ENCODE measurements at regions not wholly inside any gene's neighbourhood (a gene's known extent, or its start where the extent isn't known, plus 50 kb on each side); places are given as distances from the start of the nearest gene placed in this dataset.

DNA sequence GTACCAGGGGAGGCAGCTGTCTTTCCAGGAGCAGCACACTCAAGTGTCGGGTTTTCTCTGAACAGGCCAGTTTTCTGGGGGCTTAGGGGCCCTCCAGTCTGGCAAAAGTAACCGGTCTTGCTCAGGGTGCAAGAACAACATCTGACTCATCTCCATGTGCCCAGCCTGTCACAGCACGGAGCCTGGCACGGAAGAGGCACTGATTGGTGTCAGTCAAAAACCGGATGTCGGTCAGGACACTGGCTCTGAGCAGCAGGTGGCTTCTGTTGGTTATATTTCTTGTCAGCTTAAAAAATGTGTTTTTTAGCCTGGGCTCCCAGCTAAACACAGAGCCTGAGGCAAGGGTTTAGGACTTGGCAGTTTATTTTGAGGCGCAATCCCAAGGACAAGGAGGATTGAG is 139.9 kb downstream of the FBLN2 start:
- 93% methylated on average over 7 of the region's 7 CpGs for WGBS
- Histone ChIP-seq H3K27me3 (ENCODE audit: insufficient read depth, low read length) (no peaks in the 10 kb centered on the region), H3K27ac (ENCODE audit: low read depth, low read length) (no peak overlapping the region)

DNA sequence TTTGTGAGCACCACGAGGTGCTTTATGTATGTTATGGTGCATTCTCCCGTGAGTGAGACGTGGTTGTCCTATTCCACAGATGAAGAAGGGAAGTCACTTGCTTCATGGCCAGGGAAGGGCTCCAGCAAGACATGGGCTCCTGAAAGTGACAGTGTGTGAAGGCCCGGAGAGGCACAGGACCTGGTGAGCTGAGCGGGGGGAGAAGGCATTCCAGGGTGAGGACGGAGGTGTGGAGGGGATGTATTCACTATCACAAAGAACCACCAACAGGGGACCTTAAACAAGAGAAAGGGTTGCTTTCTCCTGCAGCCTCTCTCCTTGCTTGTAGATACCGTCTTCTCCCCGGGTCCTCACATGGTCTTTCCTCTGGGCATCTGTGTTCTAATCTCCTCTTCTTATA is 139.1 kb downstream of the FBLN2 start:
- H3K4me3 ChIP-seq (ENCODE audit: low read length) = no peak overlapping the region
- H3K4me1 ChIP-seq (ENCODE audit: insufficient read depth, low read length) = peaks cover 14% of the 10 kb centered on the region; the same call in 1 of the 2 replicates
- no peaks in the 10 kb centered on the region for H3K9me3 ChIP-seq (ENCODE audit: insufficient read depth, low read depth, low read length)
- H3K27me3 ChIP-seq (ENCODE audit: insufficient read depth, low read length) = no peaks in the 10 kb centered on the region
- H3K9ac ChIP-seq (ENCODE audit: low read depth, low read length) = no peak overlapping the region
- WGBS = 66% methylated on average over 7 of the region's 8 CpGs
- H3K27ac ChIP-seq (ENCODE audit: low read depth, low read length) = no peak overlapping the region
- H3K36me3 ChIP-seq (ENCODE audit: insufficient read depth, low read length) = no peaks in the 10 kb centered on the region

More for the DNA sequence above, 139.9 kb downstream of the FBLN2 start:
- Histone ChIP-seq H3K36me3 (ENCODE audit: insufficient read depth, low read length) (no peaks in the 10 kb centered on the region), H3K4me1 (ENCODE audit: insufficient read depth, low read length) (peaks cover 14% of the 10 kb centered on the region; the same call in 1 of the 2 replicates), H3K9me3 (ENCODE audit: insufficient read depth, low read depth, low read length) (no peaks in the 10 kb centered on the region), H3K9ac (ENCODE audit: low read depth, low read length) (no peak overlapping the region), H3K4me3 (ENCODE audit: low read length) (no peak overlapping the region)

Measured in HUES64 (cell line).